MM.1S (cell line): ENCODE measurements at regions not wholly inside any gene's neighbourhood (a gene's known extent, or its start where the extent isn't known, plus 50 kb on each side); places are given as distances from the start of the nearest gene placed in this dataset.
A peak's percentile ranks its signal among the peaks of the same experiment; 100 is the strongest.

Experiments
- DNase-seq: peaks from one replicate; pipeline ENCODE4 v3.0.0-alpha.2; 2015
- H2AFZ ChIP-seq: fragments of 300-600 bp; sonication (generic); 2 replicates; pipeline ENCODE4 v1.6.0; 2016; ENCODE audit warnings: antibody characterized with exemption, low read length
- H3F3A ChIP-seq: fragments of 300-600 bp; sonication (generic); 2 replicates; pipeline ENCODE4 v1.6.1; 2016; ENCODE audit warnings: mild to moderate bottlenecking, antibody characterized with exemption, low read length, moderate library complexity, mixed read lengths; ENCODE audit not compliant: insufficient read depth
- H3K27ac ChIP-seq: fragments of 300-600 bp; sonication (generic); 2 replicates; pipeline ENCODE4 v1.5.1; 2016; ENCODE audit warnings: mild to moderate bottlenecking, low read length
- H3K27me3 ChIP-seq: fragments of 300-600 bp; sonication (generic); replicated peaks from 2 replicates; pipeline ENCODE4 v1.6.0; 2016; ENCODE audit warnings: low read length; ENCODE audit not compliant: insufficient read depth
- H3K36me3 ChIP-seq: fragments of 300-600 bp; sonication (generic); replicated peaks from 2 replicates; pipeline ENCODE4 v1.6.1; 2016; ENCODE audit warnings: mild to moderate bottlenecking, low read length, mixed read lengths; ENCODE audit not compliant: insufficient read depth
- H3K4me1 ChIP-seq: fragments of 300-600 bp; sonication (generic); 2 replicates; pipeline ENCODE4 v1.6.1; 2016; ENCODE audit warnings: low read length, mixed read lengths
- H3K4me2 ChIP-seq: fragments of 300-600 bp; sonication (generic); 2 replicates; pipeline ENCODE4 v1.6.0; 2016; ENCODE audit warnings: low read depth, low read length
- H3K4me3 ChIP-seq: fragments of 300-600 bp; sonication (generic); 2 replicates; pipeline ENCODE4 v1.5.1; 2016; ENCODE audit warnings: low read length, mixed read lengths
- H3K79me2 ChIP-seq: fragments of 300-600 bp; sonication (generic); 2 replicates; pipeline ENCODE4 v1.6.1; 2016; ENCODE audit warnings: mixed run types, low read length, mixed read lengths
- H3K9ac ChIP-seq: fragments of 300-600 bp; sonication (generic); 2 replicates; pipeline ENCODE4 v1.6.1; 2016; ENCODE audit warnings: low read length, mixed read lengths
- H3K9me2 ChIP-seq: fragments of 300-600 bp; sonication (generic); replicated peaks from 2 replicates; pipeline ENCODE4 v1.6.1; 2016; ENCODE audit warnings: mild to moderate bottlenecking, low read length, mixed read lengths; ENCODE audit not compliant: insufficient read depth
- H3K9me3 ChIP-seq: fragments of 300-600 bp; sonication (generic); replicated peaks from 2 replicates; pipeline ENCODE4 v1.6.1; 2016; ENCODE audit warnings: mild to moderate bottlenecking, low read length, mixed read lengths; ENCODE audit not compliant: insufficient read depth
- H4K20me1 ChIP-seq: fragments of 300-600 bp; sonication (generic); 2 replicates; pipeline ENCODE4 v1.6.1; 2016; ENCODE audit warnings: mild to moderate bottlenecking, low read length, moderate library complexity, mixed read lengths; ENCODE audit not compliant: insufficient read depth
- CTCF ChIP-seq: fragments of 300-600 bp; sonication (generic); IDR thresholded peaks from 2 replicates; pipeline ENCODE4 v1.5.1; 2016; ENCODE audit warnings: antibody characterized with exemption, low read length, mixed read lengths
- EZH2 ChIP-seq: fragments of 300-600 bp; sonication (generic); optimal IDR thresholded peaks from 2 replicates; pipeline ENCODE3; 2017; ENCODE audit warnings: low read depth, mild to moderate bottlenecking, antibody characterized with exemption, low read length, mixed read lengths
- EZH2phosphoT487 ChIP-seq: fragments of 300-600 bp; sonication (generic); IDR thresholded peaks from 2 replicates; pipeline ENCODE4 v1.6.1; 2018; ENCODE audit warnings: antibody characterized with exemption, low read length

DNA sequence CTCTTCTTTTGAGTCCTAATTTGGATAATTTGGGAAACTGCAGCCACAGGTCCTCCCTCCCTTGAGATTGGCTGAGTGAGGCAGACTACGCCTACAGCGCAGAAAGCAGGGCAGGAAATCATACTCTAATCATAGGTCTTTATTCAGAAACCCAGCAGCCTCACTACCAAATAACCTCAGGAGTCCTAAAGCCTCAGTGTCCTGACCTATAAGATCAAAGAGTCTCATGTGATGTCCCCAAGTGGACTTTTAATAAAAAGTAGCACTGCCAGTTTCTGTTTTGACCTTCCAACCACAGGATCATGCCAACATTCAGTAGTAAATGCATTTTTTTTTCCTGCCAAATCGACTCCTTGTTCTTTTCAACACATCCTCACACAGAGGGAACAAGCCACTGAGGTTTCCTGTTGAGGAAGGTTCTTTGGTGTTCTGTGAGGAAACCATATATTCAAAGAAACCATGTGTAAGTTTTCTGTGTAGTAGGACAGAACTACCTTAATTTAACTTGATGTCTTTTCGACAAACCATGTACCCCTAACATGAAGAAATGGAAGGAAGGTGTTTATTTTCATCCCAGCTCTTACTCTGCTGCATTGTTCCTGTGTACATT is 72.2 kb downstream of the VCPKMT start:
- no peak for TF ChIP-seq EZH2
- TF ChIP-seq CTCF = no peak
- no peak for TF ChIP-seq EZH2phosphoT487

DNA sequence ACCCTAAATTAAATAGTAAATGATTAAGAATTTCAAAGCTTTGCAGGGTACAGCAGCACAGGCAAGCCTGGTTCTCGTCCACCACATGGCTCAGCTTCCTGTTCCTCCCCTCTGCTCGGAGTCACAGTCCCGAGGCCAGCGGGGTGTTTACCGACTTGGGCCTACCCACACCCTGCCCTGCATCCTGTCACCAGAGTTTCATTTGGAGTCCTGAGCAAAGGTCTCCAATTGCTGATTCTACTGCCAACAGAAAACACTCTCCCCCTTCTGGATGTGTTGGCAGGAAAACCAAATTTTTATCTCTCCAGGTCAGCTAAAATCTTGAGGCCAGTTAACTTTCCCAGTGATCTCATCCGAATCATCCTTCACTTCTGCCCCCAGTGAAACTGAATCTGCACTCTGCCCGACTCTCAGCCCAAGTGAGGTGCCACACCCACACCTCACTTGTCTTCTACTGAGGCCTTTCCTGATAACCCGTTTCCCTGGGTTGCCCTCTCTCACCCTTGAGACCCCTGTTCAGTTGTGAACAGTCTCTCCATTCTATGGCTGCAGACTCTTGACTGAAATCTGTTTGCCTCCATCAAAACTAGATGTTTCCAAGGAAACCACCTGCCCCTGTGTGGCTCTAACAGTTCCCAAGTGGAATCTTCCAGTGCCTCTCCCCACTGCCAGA is 71.2 kb downstream of the VCPKMT start:
- H3K36me3 ChIP-seq = no peaks in the 10 kb centered on the region
- no peak overlapping the region for H3K4me2 ChIP-seq
- H4K20me1 ChIP-seq = no peaks in the 10 kb centered on the region
- H3K9me2 ChIP-seq = no peaks in the 10 kb centered on the region
- H3K79me2 ChIP-seq = no peaks in the 10 kb centered on the region
- no peak for TF ChIP-seq CTCF
- TF ChIP-seq EZH2 = no peak
- TF ChIP-seq EZH2phosphoT487 = no peak
- DNase-seq = peak; percentile 16
- no peak overlapping the region for H3K27ac ChIP-seq
- peaks cover 20% of the 10 kb centered on the region for H3K4me1 ChIP-seq
- no peaks in the 10 kb centered on the region; the same call in 1 of the 2 replicates for H3F3A ChIP-seq
- no peak overlapping the region for H2AFZ ChIP-seq
- H3K4me3 ChIP-seq = no peak overlapping the region
- no peaks in the 10 kb centered on the region for H3K27me3 ChIP-seq
- no peaks in the 10 kb centered on the region for H3K9me3 ChIP-seq
- no peak overlapping the region for H3K9ac ChIP-seq

More for the DNA sequence above, 72.2 kb downstream of the VCPKMT start:
- no peak overlapping the region for H2AFZ ChIP-seq
- peaks cover 23% of the 10 kb centered on the region for H3K4me1 ChIP-seq
- H3K9me3 ChIP-seq = no peaks in the 10 kb centered on the region
- no peaks in the 10 kb centered on the region; the same call in 1 of the 2 replicates for H3F3A ChIP-seq
- H3K9me2 ChIP-seq = no peaks in the 10 kb centered on the region
- H3K27ac ChIP-seq = no peak overlapping the region
- no peaks in the 10 kb centered on the region for H3K27me3 ChIP-seq
- H3K79me2 ChIP-seq = no peaks in the 10 kb centered on the region
- H3K9ac ChIP-seq = no peak overlapping the region
- no peak overlapping the region for H3K4me2 ChIP-seq
- no peak overlapping the region for H3K4me3 ChIP-seq
- H4K20me1 ChIP-seq = no peaks in the 10 kb centered on the region
- no peak for DNase-seq
- H3K36me3 ChIP-seq = no peaks in the 10 kb centered on the region

DNA sequence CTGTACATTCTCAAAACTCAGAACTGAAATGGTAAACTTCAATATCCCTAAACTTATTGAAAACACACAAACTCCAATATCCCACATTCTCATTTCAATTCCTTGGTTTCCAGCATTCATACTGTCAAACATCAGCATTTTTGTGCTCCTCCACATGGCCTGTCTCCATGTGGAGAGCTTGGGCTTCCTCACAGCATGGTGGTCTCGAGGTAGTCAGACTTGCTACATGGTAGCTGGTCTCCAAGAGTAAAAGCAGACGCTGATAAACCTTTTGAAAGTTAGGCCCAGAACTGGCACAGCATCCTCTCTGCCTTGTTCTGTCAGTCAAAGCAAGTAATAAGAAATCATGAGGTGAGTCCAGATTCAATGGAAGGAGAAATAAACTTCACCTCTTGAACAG is 70.5 kb downstream of the VCPKMT start:
- Histone ChIP-seq H3F3A (no peaks in the 10 kb centered on the region; the same call in 1 of the 2 replicates), H3K9ac (no peak overlapping the region), H3K27me3 (no peaks in the 10 kb centered on the region), H3K79me2 (no peaks in the 10 kb centered on the region), H3K4me1 (peaks cover 13% of the 10 kb centered on the region), H3K4me2 (no peak overlapping the region), H4K20me1 (no peaks in the 10 kb centered on the region), H3K36me3 (no peaks in the 10 kb centered on the region), H3K9me2 (no peaks in the 10 kb centered on the region), H3K4me3 (no peak overlapping the region), H2AFZ (no peak overlapping the region), H3K27ac (no peak overlapping the region), H3K9me3 (no peaks in the 10 kb centered on the region)
- DNase-seq = no peak
- no peak for TF ChIP-seq CTCF
- TF ChIP-seq EZH2 = no peak
- TF ChIP-seq EZH2phosphoT487 = no peak
